ENCODE measurements at regions not wholly inside any gene's neighbourhood (a gene's known extent, or its start where the extent isn't known, plus 50 kb on each side); places are given as distances from the start of the nearest gene placed in this dataset.

GRCh38 chr6:41471064-41471895 lies 74.9 kb upstream of the FOXP4 start:
- DNase-seq (ENCODE audit: low read depth) = no peak

- no peak for DNase-seq (ENCODE audit: low read depth)
These were observed 71.8 kb upstream of the FOXP4 start for GRCh38 chr6:41474213-41474933.

- DNase-seq (ENCODE audit: low read depth) = no peak
These were observed 71.0 kb upstream of the FOXP4 start for GRCh38 chr6:41475164-41475563.

- no peak for DNase-seq (ENCODE audit: low read depth)
These were observed 70.3 kb upstream of the FOXP4 start for GRCh38 chr6:41475737-41476357.

GRCh38 chr6:41476401-41476800 lies 69.8 kb upstream of the FOXP4 start:
- no peak for DNase-seq (ENCODE audit: low read depth)

- DNase-seq (ENCODE audit: low read depth) = no peak
These were observed 68.6 kb upstream of the FOXP4 start for GRCh38 chr6:41477572-41477971.

GRCh38 chr6:41483943-41484342 lies 62.2 kb upstream of the FOXP4 start:
- DNase-seq (ENCODE audit: low read depth) = no peak

- no peak for DNase-seq (ENCODE audit: low read depth)
These were observed 58.2 kb upstream of the FOXP4 start for GRCh38 chr6:41487860-41488432.

GRCh38 chr6:41488433-41489119 lies 57.6 kb upstream of the FOXP4 start:
- no peak for DNase-seq (ENCODE audit: low read depth)

GRCh38 chr6:41489120-41489851 lies 56.9 kb upstream of the FOXP4 start:
- no peak for DNase-seq (ENCODE audit: low read depth)

- DNase-seq (ENCODE audit: low read depth) = no peak
These were observed 53.8 kb upstream of the FOXP4 start for GRCh38 chr6:41492261-41492891.

- DNase-seq (ENCODE audit: low read depth) = no peak
These were observed 51.7 kb upstream of the FOXP4 start for GRCh38 chr6:41494212-41495110.
